ENCODE measurements at regions not wholly inside any gene's neighbourhood (a gene's known extent, or its start where the extent isn't known, plus 50 kb on each side); places are given as distances from the start of the nearest gene placed in this dataset.

DNA sequence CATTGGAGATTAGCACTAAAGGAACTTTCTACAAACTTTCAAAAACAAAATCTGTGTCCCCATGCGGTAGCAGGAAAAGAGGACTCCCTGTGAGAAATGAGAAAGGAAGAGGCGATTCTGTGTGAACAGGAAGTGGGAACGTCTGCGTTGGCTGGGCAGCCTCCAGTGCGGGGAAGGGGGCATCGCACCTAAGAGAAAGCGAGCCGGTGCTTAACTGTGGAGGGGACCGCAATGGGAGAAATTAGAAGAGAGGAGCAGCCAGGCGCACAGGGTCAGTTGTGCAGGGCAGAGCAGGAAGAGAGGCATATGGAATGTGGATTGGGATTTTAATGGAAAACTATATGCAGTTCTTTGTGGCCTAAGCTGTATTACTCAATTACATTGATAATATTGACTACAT is 77.4 kb upstream of the DOCK9 start:
- DNase-seq (ENCODE audit: low spot score) = no peak

DNA sequence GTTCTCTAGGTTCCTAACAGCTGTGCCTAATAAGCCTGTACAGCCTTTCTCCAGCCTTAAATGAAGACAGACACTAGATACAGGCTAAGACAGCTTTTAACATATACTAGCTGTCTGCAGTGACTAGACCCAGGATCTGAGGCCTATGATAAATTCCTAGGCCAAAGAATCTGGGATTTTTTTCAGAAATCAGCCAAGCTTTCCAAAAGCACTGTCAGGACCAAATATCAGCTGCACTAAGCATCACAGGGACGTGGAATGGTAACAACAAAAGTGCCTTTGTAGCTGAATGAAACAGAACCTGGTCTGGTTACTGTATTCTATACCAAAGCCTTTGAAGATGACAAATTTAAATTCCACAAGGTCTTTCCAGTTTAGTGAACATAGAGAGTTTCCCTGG is 77.9 kb upstream of the DOCK9 start:
- DNase-seq (ENCODE audit: low spot score) = no peak

DNA sequence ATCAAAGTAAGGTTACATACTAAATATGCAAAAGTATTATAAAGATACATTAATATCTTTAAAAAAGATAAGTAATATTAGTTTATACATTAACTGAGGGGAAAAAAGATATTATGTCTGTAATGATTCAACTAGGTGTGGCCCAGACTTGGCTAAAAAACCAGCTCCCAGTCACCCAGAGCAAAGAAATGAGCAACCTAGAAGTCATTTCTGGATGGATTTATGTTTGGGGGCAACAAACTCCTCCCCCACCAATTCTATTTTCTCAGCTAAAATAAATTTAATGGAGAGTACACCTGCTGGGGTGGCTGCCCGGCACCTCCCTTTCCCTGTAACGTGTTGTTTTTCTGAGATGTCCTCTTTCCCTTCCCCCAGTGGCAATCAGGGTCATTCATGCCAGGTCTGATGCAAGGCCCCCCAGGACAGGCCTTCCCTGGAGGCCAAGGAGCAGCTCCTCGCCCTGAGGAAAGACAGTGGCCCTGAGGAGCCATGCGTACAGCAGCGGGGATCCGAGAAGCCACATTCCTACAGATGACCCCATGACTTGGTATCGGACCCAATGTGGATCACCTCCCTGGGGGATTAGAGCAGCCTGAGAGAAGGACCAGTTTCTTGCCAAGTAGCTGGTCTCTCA is 78.6 kb upstream of the DOCK9 start:
- no peak for DNase-seq (ENCODE audit: low spot score)

- DNase-seq (ENCODE audit: low spot score) = no peak
Measured at GRCh38 chr13:99057310-99057975, 79.6 kb upstream of the DOCK9 start.

DNA sequence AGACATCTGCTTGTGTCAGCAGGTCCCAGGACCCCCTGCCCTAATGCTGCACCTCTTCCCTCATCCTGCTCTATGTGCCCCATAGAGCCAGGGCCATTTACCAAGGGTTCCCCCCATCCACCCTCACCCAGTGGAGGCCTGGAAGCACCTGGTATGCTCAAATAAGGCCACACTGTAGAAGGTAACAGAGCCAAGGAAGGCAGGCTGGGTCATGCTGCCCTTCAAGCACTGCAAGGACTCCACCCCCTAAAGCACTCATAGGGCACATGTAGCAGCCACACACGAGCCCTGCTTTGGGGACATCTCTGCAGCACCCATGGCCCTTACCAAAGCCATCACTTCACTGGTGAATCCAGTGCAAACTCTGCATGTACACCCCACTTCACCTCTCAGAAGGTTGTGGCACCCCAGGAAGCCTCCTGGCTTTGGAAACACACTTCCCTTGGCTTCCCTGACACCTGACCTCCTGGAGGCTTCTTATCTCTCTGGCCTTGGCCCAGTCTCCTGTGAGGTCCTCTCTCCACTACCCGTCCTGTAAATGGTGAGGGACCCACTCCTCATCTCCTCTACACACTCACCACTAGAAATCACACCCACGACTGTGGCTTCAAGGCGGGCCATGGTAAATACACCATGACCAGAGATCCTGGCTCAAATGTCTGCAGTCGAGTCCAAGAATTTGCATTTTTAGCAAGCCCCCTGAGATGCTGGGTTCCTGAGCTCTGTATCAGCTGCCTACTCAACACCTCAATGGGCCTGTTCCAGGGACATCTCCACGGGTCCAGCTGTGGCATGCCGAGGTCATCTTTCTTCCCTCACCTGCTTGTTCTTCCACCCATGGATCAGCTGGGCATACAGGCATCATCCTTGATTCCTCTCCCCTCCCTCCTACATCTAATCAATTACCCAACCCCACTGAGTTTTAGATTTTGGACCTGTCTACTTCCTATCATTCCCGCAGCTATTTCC is 80.9 kb upstream of the DOCK9 start:
- DNase-seq (ENCODE audit: low spot score) = no peak

- no peak for DNase-seq (ENCODE audit: low spot score)
Measured at GRCh38 chr13:99059498-99060075, 81.7 kb upstream of the DOCK9 start.

DNA sequence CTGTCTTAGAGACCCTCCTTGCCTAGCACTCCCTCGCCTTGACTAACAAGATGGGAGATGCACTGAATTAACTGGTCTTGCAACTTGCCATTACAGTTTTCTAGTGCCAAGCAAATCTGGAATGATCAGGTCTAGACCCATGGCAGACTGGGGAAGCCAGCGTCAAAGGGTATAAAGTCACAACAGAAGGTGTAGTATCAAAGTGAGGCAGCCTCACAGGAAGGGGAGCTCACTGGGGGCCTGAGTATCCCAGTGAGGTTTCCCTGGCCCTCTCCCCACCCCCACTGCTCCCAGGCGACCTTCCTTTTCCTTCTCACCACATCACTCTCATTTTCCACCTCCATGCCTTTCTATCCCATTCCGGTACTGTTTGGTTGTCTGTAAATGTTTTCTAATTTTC is 83.5 kb upstream of the DOCK9 start:
- DNase-seq (ENCODE audit: low spot score) = no peak

DNA sequence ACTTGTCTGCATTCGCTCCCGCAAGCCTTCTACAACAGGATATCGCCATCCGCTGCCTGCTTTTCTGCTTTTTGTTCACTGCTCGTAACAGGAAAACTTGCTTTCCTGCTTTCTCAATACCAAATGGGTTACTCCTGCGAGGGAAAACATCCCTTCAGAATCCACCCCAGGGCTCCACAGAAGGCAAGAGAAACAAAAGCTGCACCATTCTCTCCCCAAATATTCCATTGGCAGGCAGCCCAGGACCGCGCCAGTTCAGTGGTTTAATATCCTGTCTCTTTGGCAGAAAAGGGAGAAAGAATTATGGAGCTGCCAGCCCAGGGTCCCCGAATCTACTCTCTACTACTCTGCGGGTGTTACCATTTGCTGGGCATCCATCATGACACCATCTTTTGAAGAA is 84.7 kb upstream of the DOCK9 start:
- DNase-seq (ENCODE audit: low spot score) = no peak

DNA sequence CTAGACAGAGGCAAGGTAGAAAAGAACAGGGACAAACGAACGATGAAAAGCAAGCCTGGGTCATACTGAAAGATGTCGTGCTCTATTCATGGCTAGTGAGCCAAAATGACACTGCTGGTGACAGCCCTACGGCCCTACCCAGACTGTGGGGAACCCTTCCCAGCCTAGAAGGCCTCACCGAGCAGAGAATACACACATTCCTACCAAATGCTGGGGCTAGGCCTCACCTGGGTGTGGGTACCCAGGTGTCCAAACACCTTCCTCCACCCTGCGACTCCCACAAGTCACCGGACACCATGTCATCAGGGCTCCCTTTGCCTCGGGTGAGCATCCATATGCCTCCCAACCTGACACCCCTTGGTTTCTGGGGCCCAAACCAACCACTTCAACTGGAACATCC is 85.3 kb upstream of the DOCK9 start:
- no peak for DNase-seq (ENCODE audit: low spot score)

- no peak for DNase-seq (ENCODE audit: low spot score)
Measured at GRCh38 chr13:99063952-99064351, 86.1 kb upstream of the DOCK9 start.

DNA sequence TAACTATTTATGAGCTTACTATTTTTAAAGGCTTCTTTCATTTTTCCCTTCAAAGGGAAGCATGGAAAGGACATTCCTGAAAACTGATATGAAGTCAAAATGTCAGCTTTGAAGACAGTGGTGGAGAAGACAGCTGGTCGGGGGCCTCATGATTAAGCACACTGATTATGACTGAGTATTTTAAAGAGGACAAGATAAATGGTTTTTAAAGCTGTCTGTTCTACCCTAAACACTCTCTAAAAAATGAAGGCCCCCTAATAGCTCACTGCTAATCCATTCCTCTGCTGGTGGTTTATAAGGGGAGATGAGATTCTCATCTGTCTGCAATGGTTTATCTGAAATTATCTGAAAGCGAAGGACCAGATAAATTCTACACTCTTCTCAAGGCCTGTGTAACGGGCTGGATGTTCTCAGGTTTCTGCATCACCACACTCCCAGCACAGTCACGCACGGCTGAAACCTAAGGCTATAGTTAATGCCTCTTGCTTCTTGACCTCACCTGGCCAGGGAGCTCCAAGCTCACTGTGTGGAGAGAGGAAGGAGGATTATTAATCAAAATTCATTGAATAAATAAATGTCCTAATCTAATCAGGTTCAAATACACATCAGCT is 86.9 kb upstream of the DOCK9 start:
- DNase-seq (ENCODE audit: low spot score) = no peak

DNA sequence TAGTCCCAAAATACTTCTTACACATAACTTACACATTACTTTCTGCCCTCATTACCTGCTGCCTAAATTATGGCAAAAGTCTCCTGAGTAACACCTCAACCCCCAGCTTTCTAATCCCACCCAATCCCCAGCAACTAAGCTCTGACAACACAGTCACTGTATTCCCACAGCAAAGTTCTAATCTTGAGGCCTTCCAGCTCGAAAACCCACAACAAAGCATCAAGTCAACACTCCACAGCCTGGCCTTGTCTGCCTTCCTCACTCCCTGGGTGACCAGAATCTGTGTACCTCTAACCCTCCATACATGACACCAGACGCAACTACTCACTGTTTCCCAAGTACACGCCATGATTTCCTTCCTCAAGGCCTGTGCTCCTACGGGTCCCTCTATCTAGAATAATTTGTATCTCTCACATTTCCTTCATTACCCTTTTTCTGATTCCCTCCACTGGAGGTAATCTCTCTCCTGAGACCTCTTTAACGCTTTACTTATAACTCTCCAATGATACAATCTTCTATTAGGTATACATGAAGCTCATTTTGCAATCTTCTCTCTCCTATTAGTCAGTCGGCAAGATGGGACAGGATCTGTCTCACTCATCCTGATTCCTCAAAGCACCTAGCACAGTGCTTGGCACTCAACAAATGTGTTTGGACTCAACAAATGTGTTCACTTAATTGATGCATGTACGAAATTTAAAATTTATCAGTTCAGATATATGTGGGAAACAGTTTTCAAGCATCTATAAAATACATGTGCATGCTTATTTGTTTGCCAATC is 87.6 kb upstream of the DOCK9 start:
- no peak for DNase-seq (ENCODE audit: low spot score)

DNA sequence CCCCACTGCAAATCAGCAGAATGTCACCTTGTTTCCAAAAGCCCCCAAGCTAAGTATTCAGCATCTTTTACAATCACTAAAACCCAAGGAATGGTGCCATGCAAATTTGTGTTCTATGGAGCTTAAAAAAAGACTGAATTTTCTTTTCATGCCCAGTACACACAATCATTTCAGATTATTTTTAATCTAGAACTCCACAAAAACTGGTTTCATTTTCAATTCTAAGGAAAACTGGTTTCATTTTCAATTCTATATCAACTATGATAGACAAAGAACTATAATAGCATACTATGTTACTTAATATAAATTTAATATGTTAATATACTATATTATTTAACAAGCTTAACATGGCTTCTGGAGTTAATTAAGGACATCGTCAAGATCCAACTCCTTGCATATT is 88.4 kb upstream of the DOCK9 start:
- DNase-seq (ENCODE audit: low spot score) = no peak

- DNase-seq (ENCODE audit: low spot score) = no peak
Measured at GRCh38 chr13:99067159-99067985, 89.5 kb upstream of the DOCK9 start.

DNA sequence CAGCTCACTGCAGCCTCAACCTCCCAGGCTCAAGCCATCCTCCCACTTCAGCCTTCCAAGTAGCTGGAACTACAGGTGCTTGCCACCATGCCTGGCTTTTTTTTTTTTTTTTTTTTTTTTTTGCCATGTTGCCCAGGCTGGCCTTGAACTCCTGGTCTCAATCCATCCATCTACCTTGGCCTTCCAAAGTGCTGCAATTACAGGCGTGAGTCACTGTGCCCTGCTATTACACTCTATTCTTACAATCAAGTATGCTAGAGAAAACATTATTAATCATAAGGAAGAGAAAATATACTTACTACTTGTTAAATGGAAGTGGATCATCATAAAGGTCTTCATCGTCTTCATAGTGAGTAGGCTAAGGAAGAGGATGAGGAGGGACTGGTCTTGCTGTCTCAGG is 93.3 kb upstream of the DOCK9 start:
- DNase-seq (ENCODE audit: low spot score) = no peak

DNA sequence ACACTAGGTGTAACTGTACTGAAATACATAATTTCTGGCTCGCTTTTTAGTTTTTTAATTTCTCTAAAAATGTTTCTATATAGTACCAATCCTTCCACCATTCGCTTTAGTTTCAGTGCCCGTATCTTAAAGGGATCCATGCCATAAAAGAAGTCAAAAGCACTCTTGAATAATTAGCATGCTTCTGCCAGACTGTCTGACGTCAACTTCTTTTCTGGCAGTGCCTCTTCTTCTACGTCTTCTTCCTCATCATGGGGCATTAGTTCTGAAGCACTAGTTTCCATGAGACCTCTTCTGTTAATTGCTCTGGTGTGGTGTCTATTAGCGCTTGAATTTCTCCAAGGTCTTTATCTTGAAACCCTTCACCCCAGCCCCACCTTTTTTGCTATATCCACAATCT is 93.8 kb upstream of the DOCK9 start:
- no peak for DNase-seq (ENCODE audit: low spot score)

- no peak for DNase-seq (ENCODE audit: low spot score)
Measured at GRCh38 chr13:99072356-99072755, 94.5 kb upstream of the DOCK9 start.

GRCh38 chr13:99072941-99073340 is 95.1 kb upstream of the DOCK9 start:
- DNase-seq (ENCODE audit: low spot score) = no peak

GRCh38 chr13:99074693-99075092 is 96.8 kb upstream of the DOCK9 start:
- DNase-seq (ENCODE audit: low spot score) = no peak
